Neural cell (in vitro differentiated cells): ENCODE measurements at regions not wholly inside any gene's neighbourhood (a gene's known extent, or its start where the extent isn't known, plus 50 kb on each side); places are given as distances from the start of the nearest gene placed in this dataset.

ENCODE experiments used
- H2AFZ ChIP-seq: fragments of 200-600, 300-800 bp; sonication (generic), shearing (Covaris generic); 2 replicates; pipeline ENCODE4 v1.6.0; 2014; ENCODE audit warnings: low read depth, mild to moderate bottlenecking, antibody characterized with exemption, low read length, moderate library complexity
- H3F3A ChIP-seq: fragments of 200-600 bp; shearing (Covaris generic); 2 replicates; pipeline ENCODE4 v1.6.1; 2016; ENCODE audit warnings: mild to moderate bottlenecking, moderate library complexity, mixed read lengths, antibody characterized with exemption, low read length; ENCODE audit not compliant: insufficient read depth, poor library complexity, severe bottlenecking
- H3K27ac ChIP-seq: fragments of 200-600, 300-800 bp; sonication (generic), shearing (Covaris generic); 2 replicates; pipeline ENCODE4 v1.5.1; 2014; ENCODE audit warnings: mild to moderate bottlenecking, low read length, moderate library complexity
- H3K27me3 ChIP-seq: fragments of 300-800, 200-600 bp; sonication (generic), shearing (Covaris generic); 2 replicates; pipeline ENCODE4 v1.6.0; 2014; ENCODE audit warnings: mild to moderate bottlenecking, low read depth, low read length, moderate library complexity; ENCODE audit not compliant: insufficient read depth
- H3K36me3 ChIP-seq: fragments of 300-800, 200-600 bp; sonication (generic), shearing (Covaris generic); 2 replicates; pipeline ENCODE4 v1.5.1; 2014; ENCODE audit warnings: mild to moderate bottlenecking, antibody characterized with exemption, low read length, moderate library complexity; ENCODE audit not compliant: insufficient read depth
- H3K4me2 ChIP-seq: fragments of 300-800, 200-600 bp; sonication (generic), shearing (Covaris generic); 2 replicates; pipeline ENCODE4 v1.6.0; 2014; ENCODE audit warnings: mild to moderate bottlenecking, low read length
- H3K4me3 ChIP-seq: fragments of 300-800, 200-600 bp; sonication (generic), shearing (Covaris generic); 2 replicates; pipeline ENCODE4 v1.5.1; 2014; ENCODE audit warnings: mild to moderate bottlenecking, low read length, moderate library complexity
- H3K79me2 ChIP-seq: fragments of 200-600 bp; shearing (Covaris generic); replicated peaks from 2 replicates; pipeline ENCODE4 v1.6.0; 2014; ENCODE audit warnings: mild to moderate bottlenecking, low read length, moderate library complexity; ENCODE audit not compliant: insufficient read depth
- H3K9ac ChIP-seq: fragments of 300-800, 200-600 bp; sonication (generic), shearing (Covaris generic); 2 replicates; pipeline ENCODE4 v1.6.1; 2016; ENCODE audit warnings: mild to moderate bottlenecking, low read length, mixed read lengths
- H3K9me2 ChIP-seq: fragments of 200-600 bp; shearing (Covaris generic); 2 replicates; pipeline ENCODE4 v1.6.1; 2016; ENCODE audit warnings: mild to moderate bottlenecking, low read length, mixed read lengths; ENCODE audit not compliant: insufficient read depth
- H3K9me3 ChIP-seq: fragments of 200-600, 300-800 bp; sonication (generic), shearing (Covaris generic); 2 replicates; pipeline ENCODE4 v1.6.1; 2016; ENCODE audit warnings: mild to moderate bottlenecking, mixed run types, low read length, moderate library complexity, mixed read lengths
- H4K20me1 ChIP-seq: fragments of 200-600 bp; shearing (Covaris generic); 2 replicates; pipeline ENCODE4 v1.6.1; 2016; ENCODE audit warnings: mild to moderate bottlenecking, mixed run types; ENCODE audit not compliant: insufficient read depth
- CTCF ChIP-seq: fragments of 450-650 bp; IDR thresholded peaks from 2 replicates; pipeline ENCODE4 v1.5.1; 2014; ENCODE audit warnings: antibody characterized with exemption, mild to moderate bottlenecking, moderate library complexity; ENCODE audit not compliant: poor library complexity, severe bottlenecking
- EP300 ChIP-seq: fragments of 450-650 bp; conservative IDR thresholded peaks from 2 replicates; pipeline ENCODE4 v1.6.1; 2014; ENCODE audit warnings: antibody characterized with exemption, mild to moderate bottlenecking, moderate library complexity; ENCODE audit not compliant: poor library complexity, severe bottlenecking
- EZH2 ChIP-seq: fragments of 200-600, 300-800 bp; shearing (Covaris generic), sonication (generic); IDR thresholded peaks from 2 replicates; pipeline ENCODE4 v1.6.1; 2014; ENCODE audit warnings: antibody characterized with exemption, low read length, borderline replicate concordance, mild to moderate bottlenecking; ENCODE audit not compliant: insufficient read depth, poor library complexity, severe bottlenecking
- MXI1 ChIP-seq: fragments of 450-650 bp; conservative IDR thresholded peaks from 2 replicates; pipeline ENCODE4 v1.6.1; 2014; ENCODE audit warnings: antibody characterized with exemption, mild to moderate bottlenecking; ENCODE audit not compliant: poor library complexity, severe bottlenecking
- POLR2AphosphoS5 ChIP-seq: IDR thresholded peaks from 2 replicates; pipeline ENCODE4 v1.6.1; 2012
- RAD21 ChIP-seq: fragments of 450-650 bp; conservative IDR thresholded peaks from 2 replicates; pipeline ENCODE4 v1.6.1; 2014; ENCODE audit warnings: antibody characterized with exemption, mild to moderate bottlenecking, moderate library complexity
- REST ChIP-seq: IDR thresholded peaks from 2 replicates; pipeline ENCODE4 v1.6.1; 2012; ENCODE audit warnings: borderline replicate concordance
- SMC3 ChIP-seq: fragments of 450-650 bp; conservative IDR thresholded peaks from 2 replicates; pipeline ENCODE4 v1.6.1; 2014; ENCODE audit warnings: antibody characterized with exemption, mild to moderate bottlenecking, moderate library complexity; ENCODE audit not compliant: poor library complexity
- TAF1 ChIP-seq: IDR thresholded peaks from 2 replicates; pipeline ENCODE4 v1.6.1; 2012; ENCODE audit warnings: low read depth

GRCh38 chr5:144958002-144958401 lies 787.3 kb downstream of the KCTD16 start:
- H3F3A ChIP-seq = no peaks in the 10 kb centered on the region
- no peaks in the 10 kb centered on the region for H3K9me3 ChIP-seq
- H3K4me3 ChIP-seq = no peak overlapping the region
- no peak for TF ChIP-seq REST
- no peak for TF ChIP-seq CTCF
- H2AFZ ChIP-seq = no peak overlapping the region
- H3K27ac ChIP-seq = no peak overlapping the region
- no peak overlapping the region for H3K4me2 ChIP-seq
- no peaks in the 10 kb centered on the region for H3K27me3 ChIP-seq
- no peaks in the 10 kb centered on the region for H3K36me3 ChIP-seq
- no peak overlapping the region for H3K9ac ChIP-seq
- H3K9me2 ChIP-seq = no peaks in the 10 kb centered on the region
- no peaks in the 10 kb centered on the region for H3K79me2 ChIP-seq
- H4K20me1 ChIP-seq = no peaks in the 10 kb centered on the region

- Histone ChIP-seq H3K79me2 (no peaks in the 10 kb centered on the region), H3K27ac (no peak overlapping the region), H3K9me2 (no peaks in the 10 kb centered on the region), H3K9ac (no peak overlapping the region), H2AFZ (no peak overlapping the region), H3K4me3 (no peak overlapping the region), H4K20me1 (no peaks in the 10 kb centered on the region), H3K4me2 (no peak overlapping the region), H3K36me3 (no peaks in the 10 kb centered on the region), H3K27me3 (no peaks in the 10 kb centered on the region), H3F3A (no peaks in the 10 kb centered on the region), H3K9me3 (no peaks in the 10 kb centered on the region)
- TF ChIP-seq TAF1 = no peak
- no peak for TF ChIP-seq SMC3
- TF ChIP-seq MXI1 = no peak
- TF ChIP-seq RAD21 = no peak
- no peak for TF ChIP-seq POLR2AphosphoS5
- TF ChIP-seq REST = no peak
- no peak for TF ChIP-seq EP300
- TF ChIP-seq EZH2 = no peak
- TF ChIP-seq CTCF = no peak
Measured at GRCh38 chr5:144950996-144951395, 780.3 kb downstream of the KCTD16 start.
